MM.1S (cell line): ENCODE measurements at regions not wholly inside any gene's neighbourhood (a gene's known extent, or its start where the extent isn't known, plus 50 kb on each side); places are given as distances from the start of the nearest gene placed in this dataset.

ENCODE experiments used
- EZH2 ChIP-seq: fragments of 300-600 bp; sonication (generic); optimal IDR thresholded peaks from 2 replicates; pipeline ENCODE3; 2017; ENCODE audit warnings: low read depth, mild to moderate bottlenecking, antibody characterized with exemption, low read length, mixed read lengths
- TF ChIP-seq, protein P1 (sequence below): fragments of 300-600 bp; sonication (generic); IDR thresholded peaks from 2 replicates; pipeline ENCODE4 v1.5.1; 2016; ENCODE audit warnings: antibody characterized with exemption, low read length, mixed read lengths

DNA sequence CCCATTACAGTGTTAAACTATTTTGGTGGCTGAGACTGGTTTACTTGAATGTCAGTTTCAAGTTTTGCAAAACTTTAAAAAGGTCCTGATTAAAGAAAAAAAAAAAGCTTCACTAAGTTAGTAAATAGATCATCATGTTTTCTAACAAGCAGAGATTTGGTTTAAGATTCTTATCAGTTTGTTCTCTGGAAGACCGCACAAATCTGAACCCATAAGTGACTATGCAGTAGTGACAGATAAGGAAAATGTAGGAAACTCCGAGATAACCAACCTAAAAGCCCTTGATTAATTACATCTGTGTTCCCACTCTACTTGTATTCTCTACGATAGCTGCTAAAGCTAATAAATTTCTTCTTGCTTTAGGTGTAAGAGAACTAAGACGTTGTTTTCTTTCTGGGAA lies 1799.8 kb upstream of the ADGRL3 start:
- TF ChIP-seq, protein P1, sequence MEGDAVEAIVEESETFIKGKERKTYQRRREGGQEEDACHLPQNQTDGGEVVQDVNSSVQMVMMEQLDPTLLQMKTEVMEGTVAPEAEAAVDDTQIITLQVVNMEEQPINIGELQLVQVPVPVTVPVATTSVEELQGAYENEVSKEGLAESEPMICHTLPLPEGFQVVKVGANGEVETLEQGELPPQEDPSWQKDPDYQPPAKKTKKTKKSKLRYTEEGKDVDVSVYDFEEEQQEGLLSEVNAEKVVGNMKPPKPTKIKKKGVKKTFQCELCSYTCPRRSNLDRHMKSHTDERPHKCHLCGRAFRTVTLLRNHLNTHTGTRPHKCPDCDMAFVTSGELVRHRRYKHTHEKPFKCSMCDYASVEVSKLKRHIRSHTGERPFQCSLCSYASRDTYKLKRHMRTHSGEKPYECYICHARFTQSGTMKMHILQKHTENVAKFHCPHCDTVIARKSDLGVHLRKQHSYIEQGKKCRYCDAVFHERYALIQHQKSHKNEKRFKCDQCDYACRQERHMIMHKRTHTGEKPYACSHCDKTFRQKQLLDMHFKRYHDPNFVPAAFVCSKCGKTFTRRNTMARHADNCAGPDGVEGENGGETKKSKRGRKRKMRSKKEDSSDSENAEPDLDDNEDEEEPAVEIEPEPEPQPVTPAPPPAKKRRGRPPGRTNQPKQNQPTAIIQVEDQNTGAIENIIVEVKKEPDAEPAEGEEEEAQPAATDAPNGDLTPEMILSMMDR = no peak
- no peak for TF ChIP-seq EZH2
